Fibroblast of mammary gland (primary cell): ENCODE measurements at regions not wholly inside any gene's neighbourhood (a gene's known extent, or its start where the extent isn't known, plus 50 kb on each side); places are given as distances from the start of the nearest gene placed in this dataset.

Experiments
- DNase-seq: peaks from one replicate; pipeline ENCODE4 v3.0.0-alpha.2; 2010; ENCODE audit warnings: low read depth
- H3K4me3 ChIP-seq: 2 replicates; pipeline ENCODE4 v1.5.1; 2011; ENCODE audit warnings: low read depth, mild to moderate bottlenecking, low read length, moderate library complexity; ENCODE audit not compliant: control insufficient read depth
- CTCF ChIP-seq: conservative IDR thresholded peaks from 2 replicates; pipeline ENCODE4 v1.5.1; 2011; ENCODE audit warnings: low read depth, low read length, inconsistent platforms; ENCODE audit not compliant: control insufficient read depth, insufficient read depth

DNA sequence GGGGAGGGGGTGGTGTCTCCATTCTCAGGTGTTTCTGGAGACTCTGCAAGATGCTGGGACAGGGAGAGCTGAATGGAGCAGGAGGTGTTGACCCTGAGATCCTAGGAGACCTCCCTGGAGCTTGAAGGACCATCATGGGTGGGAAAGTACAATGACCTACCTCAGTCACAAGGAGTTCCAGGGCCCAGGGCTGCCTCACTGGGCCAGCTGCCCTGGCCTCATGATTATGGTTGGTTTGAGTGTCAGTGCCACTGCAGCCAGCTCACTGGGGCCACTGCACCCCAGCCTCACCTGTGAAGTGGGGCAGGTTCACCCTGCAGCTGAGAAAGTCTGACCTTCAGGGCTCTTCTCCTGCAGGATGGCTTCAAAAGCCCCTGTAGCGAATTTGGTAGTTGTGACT lies 372.5 kb downstream of the IRX2 start:
- no peak for TF ChIP-seq CTCF
- no peak for DNase-seq
- H3K4me3 ChIP-seq, result no peak overlapping the region

- TF ChIP-seq CTCF, result no peak
- no peak for DNase-seq
- no peak overlapping the region for H3K4me3 ChIP-seq
These were observed 373.4 kb downstream of the IRX2 start for GRCh38 chr5:2378108-2378507.

DNA sequence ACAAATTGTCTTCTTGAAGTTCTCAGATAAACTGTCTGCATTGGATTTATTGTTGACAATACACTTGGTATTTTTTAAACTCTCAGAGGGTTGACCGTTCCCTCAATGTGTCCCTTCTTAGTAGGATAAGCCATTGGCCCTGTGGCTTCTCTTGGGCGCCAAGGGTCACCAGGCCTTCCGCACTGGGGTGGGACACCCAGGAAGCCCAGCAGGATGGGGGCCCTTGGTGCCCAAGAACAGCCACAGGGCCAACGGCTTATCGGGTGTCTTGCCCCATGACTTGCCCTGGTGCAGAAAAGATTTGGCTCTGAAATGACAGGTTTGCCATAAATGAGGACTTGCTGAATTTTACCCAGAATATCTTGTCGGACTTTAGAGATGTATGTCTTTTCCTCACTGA lies 375.0 kb downstream of the IRX2 start:
- TF ChIP-seq CTCF, result no peak
- no peak for DNase-seq
- no peak overlapping the region for H3K4me3 ChIP-seq

DNA sequence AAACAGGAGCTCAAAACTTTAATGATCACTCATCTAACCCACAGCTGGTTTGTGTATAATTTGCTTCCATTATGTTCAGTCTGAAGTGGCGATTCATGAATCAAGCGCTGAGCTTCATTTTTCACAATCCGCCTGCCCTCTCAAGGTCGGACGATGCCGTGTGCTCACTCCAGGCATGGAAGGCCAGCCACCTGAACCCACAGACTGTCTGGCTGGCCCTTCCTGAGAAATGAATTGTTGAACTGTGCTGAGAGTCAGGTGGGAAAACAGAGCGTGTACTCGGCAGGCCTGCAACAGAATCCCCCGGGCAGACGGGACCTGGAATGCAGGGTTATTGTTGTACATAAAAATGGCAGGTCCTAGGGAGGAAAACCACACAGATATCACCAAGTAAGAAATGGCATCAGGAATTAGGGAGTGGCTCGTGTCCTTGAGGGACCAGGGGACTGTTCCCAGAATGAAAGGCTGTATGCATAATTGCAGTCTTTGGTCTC lies 375.7 kb downstream of the IRX2 start:
- DNase-seq, result no peak
- H3K4me3 ChIP-seq, result no peak overlapping the region
- TF ChIP-seq CTCF, result no peak

DNA sequence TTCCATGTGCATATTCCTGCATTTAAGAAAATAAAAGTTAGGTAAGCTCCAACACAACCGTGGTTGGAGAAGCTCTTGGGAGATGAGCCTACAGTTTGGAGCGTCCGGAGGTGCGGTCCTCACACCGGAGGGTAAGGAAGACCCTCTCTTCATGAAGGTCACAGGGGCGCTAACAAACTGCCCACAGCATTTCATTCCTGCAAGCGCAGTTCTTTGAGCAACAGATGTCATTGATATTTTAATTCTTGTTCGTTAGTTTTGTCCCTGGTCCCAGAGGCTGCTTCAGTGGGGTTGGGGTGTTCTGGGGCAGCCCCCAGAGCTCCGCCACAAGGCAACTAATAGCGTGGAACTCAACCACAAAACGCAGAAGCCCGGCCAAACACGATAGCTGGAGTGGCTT lies 376.2 kb downstream of the IRX2 start:
- no peak for DNase-seq
- TF ChIP-seq CTCF, result no peak
- H3K4me3 ChIP-seq, result no peak overlapping the region

DNA sequence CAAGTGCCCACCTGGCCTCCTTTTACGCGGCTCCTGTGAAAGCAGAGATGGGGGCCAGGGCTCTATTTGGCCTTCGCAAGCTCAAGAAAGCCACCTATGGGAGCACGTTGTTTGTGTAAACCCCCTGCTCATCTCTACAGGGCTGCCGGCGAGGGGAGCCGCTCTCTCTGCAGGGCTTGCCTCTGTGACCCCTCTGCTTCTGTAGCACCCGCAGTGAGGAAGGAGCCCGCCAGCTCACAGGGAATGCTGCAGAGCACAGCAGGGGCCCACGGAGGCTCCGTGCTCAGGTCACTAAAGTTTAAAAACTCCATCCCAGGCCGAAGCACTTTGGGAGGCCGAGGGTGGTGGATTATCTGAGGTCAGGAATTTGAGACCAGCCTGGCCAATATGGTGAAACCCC lies 376.8 kb downstream of the IRX2 start:
- DNase-seq, result no peak
- no peak overlapping the region for H3K4me3 ChIP-seq
- TF ChIP-seq CTCF, result no peak

DNA sequence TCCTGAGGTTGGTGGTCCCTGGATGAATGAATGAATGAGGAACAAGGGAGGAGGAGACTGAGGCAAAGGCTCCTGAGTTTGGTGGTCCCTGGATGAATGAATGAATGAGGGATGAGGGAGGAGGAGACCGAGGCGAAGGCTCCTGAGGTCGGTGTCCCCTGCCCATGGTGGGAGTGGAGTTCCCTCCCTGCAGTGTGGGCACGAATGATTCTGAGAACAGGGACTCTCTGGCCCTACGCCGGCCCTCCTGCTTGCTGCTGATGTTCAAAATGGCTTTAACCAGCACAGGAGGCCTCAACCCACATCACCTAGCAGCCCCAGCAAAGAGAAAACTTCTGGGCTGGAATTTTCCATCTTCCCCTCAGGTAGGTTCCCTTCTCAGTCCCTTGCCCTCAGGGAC lies 377.8 kb downstream of the IRX2 start:
- DNase-seq, result no peak
- no peak for TF ChIP-seq CTCF
- H3K4me3 ChIP-seq, result no peak overlapping the region
